Activated CD4-positive, alpha-beta T cell treated with anti-CD3 and anti-CD28 coated beads, Interleukin-2, amount 10 ng/mL, durations not matched to agents 24 days and 14 days (primary cell): ENCODE measurements at regions not wholly inside any gene's neighbourhood (a gene's known extent, or its start where the extent isn't known, plus 50 kb on each side); places are given as distances from the start of the nearest gene placed in this dataset.

Experiments used
- DNase-seq: peaks from one replicate; pipeline ENCODE4 v3.0.0; 2022
- H3K27ac Mint-ChIP-seq: one replicate; pipeline ENCODE4 v1.8.0; 2022; ENCODE audit warnings: mild to moderate bottlenecking, mixed read lengths
- H3K27me3 Mint-ChIP-seq: one replicate; pipeline ENCODE4 v1.8.0; 2022; ENCODE audit warnings: mixed read lengths
- H3K36me3 Mint-ChIP-seq: one replicate; pipeline ENCODE4 v1.8.0; 2022; ENCODE audit warnings: low read depth, mild to moderate bottlenecking, mixed read lengths
- H3K4me1 Mint-ChIP-seq: one replicate; pipeline ENCODE4 v1.8.0; 2021; ENCODE audit warnings: mixed read lengths
- H3K4me3 Mint-ChIP-seq: one replicate; pipeline ENCODE4 v1.8.0; 2022; ENCODE audit warnings: mild to moderate bottlenecking, moderate library complexity, mixed read lengths
- H3K9me3 Mint-ChIP-seq: one replicate; pipeline ENCODE4 v1.8.0; 2021; ENCODE audit warnings: mixed read lengths
- intact Hi-C: fragments of 100-400 bp; cut with micrococcal nuclease; formaldehyde crosslinking; loops from one replicate; pipeline ENCODE4 v1.15.1; 2023

DNA sequence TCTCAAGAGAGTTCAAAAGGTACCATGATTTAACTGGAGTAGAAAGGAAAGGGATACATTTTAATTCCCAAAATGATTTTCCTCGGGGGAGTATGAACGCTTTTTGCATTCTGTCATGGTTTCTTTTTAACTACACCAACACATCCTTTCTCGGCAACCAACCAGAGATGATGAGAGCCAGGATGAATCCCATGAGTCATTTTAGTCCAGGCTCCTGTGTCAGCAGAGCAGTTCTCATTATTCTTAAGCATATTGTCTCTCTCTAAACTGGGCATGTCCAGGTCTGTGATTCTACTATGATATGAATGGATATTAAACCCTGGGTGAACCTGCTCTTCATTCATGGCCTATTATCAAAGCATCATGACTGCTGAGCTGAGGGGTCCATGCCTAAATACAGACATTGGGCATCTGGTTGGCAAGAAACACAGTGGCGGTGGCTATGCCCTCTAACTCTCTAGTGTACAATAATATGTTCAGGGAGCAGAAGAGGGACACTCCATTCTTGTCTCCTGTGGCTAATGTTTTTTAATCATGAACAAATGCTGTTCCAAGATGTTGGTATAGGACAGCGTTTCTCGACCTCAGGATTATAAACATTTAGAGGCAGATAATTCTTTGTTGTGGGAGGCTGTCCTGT lies 124.3 kb upstream of the ESRRG start:
- Mint-ChIP-seq H3K27me3 (no peaks in the 10 kb centered on the region), H3K4me1 (no peaks in the 10 kb centered on the region), H3K27ac (no peak overlapping the region), H3K36me3 (no peaks in the 10 kb centered on the region), H3K9me3 (no peaks in the 10 kb centered on the region), H3K4me3 (no peak overlapping the region)
- no peak for DNase-seq
- intact Hi-C loops, result no loop called here

DNA sequence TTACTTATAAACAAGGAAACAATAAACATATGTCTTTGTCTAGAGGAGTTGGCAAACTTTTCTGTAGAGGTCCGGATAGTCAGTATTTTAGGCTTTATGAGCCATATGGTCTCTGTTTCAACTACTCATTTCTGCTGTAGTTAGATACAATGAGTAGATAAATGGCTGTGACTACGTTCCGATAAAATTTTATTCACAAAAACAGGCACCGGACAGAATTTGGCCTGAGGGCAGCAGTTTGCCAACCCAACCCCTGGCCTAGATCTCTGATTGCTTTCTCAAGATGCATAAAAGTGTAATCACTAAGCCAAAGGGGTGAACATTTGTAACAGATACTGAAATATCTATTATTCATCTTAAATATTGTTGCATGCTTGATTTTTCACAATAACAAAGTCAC lies 123.1 kb upstream of the ESRRG start:
- Mint-ChIP-seq H3K4me3 (no peak overlapping the region), H3K36me3 (no peaks in the 10 kb centered on the region), H3K4me1 (no peaks in the 10 kb centered on the region), H3K27me3 (no peaks in the 10 kb centered on the region), H3K9me3 (no peaks in the 10 kb centered on the region), H3K27ac (no peak overlapping the region)
- intact Hi-C loops, result no loop called here
- DNase-seq, result no peak

DNA sequence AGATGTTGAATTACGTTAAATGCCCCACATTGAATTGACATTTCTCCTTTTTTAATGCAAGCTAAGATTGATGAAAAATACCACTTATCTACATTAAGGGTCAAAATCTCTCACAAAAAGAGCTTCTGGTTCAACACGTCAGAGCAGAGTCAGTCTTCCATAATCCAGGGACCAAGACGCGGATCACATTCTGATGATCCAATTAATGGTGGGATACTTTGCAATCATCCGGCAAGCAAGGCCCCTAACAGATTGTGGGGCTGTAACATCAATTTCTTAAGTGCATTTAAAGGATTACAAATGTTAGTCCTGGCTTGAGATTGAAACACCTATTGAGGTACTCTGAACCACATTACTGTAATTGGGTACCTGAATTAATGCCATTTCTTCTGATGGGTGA lies 120.2 kb upstream of the ESRRG start:
- Mint-ChIP-seq H3K27ac (no peak overlapping the region), H3K4me3 (no peak overlapping the region), H3K36me3 (no peaks in the 10 kb centered on the region), H3K27me3 (no peaks in the 10 kb centered on the region), H3K9me3 (no peaks in the 10 kb centered on the region), H3K4me1 (no peaks in the 10 kb centered on the region)
- intact Hi-C loops, result no loop called here
- DNase-seq, result no peak

DNA sequence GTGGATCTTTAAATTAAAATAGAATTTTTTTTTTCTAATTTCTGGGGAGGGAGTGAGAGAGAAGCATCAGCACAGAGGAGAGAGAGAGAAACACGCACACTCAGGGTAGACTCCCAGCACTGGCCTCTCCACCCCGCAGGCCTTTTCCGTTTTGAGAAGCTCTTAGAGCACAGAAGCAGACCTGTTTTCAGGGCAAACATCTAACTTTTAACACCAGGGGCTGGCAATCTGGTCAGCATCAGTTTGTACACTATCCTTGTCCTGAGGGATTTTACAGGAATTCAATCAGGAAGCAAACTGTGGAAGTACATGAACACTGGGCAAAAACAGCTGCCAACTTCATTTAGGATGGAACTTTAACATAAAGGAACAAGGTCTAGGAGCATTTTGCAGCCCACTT lies 117.9 kb upstream of the ESRRG start:
- intact Hi-C loops, result no loop called here
- no peak overlapping the region for H3K27ac Mint-ChIP-seq
- H3K4me3 Mint-ChIP-seq, result no peak overlapping the region
- no peaks in the 10 kb centered on the region for H3K4me1 Mint-ChIP-seq
- H3K36me3 Mint-ChIP-seq, result no peaks in the 10 kb centered on the region
- H3K27me3 Mint-ChIP-seq, result no peaks in the 10 kb centered on the region
- DNase-seq, result no peak
- H3K9me3 Mint-ChIP-seq, result no peaks in the 10 kb centered on the region

DNA sequence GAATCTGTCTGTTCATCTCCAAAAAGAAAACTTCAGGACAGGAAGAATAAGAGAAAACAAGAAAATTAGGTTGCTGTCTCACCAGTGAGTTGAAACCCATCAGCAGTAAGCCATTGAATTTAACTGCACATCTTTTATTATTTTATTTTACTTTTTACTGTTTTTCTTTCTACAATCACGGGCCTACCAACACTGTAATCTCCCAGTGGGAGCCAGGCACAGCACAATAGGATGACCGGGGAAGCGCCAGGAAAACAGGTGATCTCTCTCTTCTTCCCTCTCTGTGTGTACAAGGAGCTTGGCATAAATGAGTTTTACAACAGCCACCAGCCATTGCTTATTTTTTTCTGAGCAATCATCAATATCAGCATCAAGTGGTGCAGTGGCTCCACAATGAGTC lies 113.1 kb upstream of the ESRRG start:
- H3K27me3 Mint-ChIP-seq, result no peaks in the 10 kb centered on the region
- no peak overlapping the region for H3K27ac Mint-ChIP-seq
- no peaks in the 10 kb centered on the region for H3K4me1 Mint-ChIP-seq
- no peaks in the 10 kb centered on the region for H3K9me3 Mint-ChIP-seq
- H3K36me3 Mint-ChIP-seq, result no peaks in the 10 kb centered on the region
- no peak for DNase-seq
- H3K4me3 Mint-ChIP-seq, result no peak overlapping the region
- intact Hi-C loops, result no loop called here

DNA sequence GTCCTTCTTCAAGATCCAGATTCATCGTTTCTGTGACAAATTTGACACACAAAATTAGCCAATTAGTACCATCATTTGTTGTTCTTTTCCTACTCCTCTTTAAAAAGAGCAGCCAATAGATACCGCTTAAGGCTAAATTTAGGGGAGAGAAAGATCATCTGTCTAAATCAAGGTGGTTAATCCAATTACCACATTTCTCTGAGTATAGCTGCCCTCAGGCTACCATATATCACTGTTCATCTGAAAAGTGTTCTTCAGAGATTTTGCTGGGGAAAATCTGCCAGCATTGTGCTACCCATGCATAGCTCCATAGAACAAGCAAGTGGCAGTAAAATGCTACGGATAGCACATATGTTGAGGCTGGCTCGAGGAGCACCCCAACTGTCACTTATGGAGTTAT lies 110.3 kb upstream of the ESRRG start:
- no peaks in the 10 kb centered on the region for H3K27me3 Mint-ChIP-seq
- H3K27ac Mint-ChIP-seq, result no peak overlapping the region
- no peak overlapping the region for H3K4me3 Mint-ChIP-seq
- H3K36me3 Mint-ChIP-seq, result no peaks in the 10 kb centered on the region
- no peak for DNase-seq
- no peaks in the 10 kb centered on the region for H3K4me1 Mint-ChIP-seq
- intact Hi-C loops, result no loop called here
- H3K9me3 Mint-ChIP-seq, result no peaks in the 10 kb centered on the region

DNA sequence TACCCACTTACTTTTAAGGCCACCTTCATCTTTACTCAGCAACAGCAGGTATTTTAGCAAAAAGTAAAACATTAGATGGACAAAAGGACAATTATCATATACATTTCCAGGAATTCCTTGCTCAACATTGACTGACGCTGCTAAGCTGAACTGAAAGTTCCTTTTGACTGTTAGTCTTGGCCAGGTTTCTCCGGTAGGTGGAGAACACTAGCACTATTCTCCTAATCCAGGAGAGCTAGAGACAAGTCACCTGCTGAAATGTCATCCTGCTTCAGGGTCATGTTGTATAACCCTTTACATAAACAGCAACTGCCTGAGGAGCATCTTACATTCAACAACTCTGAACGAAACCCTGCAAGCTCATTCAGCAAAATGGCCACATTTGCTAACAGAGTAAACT lies 109.0 kb upstream of the ESRRG start:
- no peaks in the 10 kb centered on the region for H3K9me3 Mint-ChIP-seq
- no peaks in the 10 kb centered on the region for H3K27me3 Mint-ChIP-seq
- H3K36me3 Mint-ChIP-seq, result no peaks in the 10 kb centered on the region
- intact Hi-C loops, result no loop called here
- H3K4me1 Mint-ChIP-seq, result no peaks in the 10 kb centered on the region
- no peak for DNase-seq
- H3K4me3 Mint-ChIP-seq, result no peak overlapping the region
- no peak overlapping the region for H3K27ac Mint-ChIP-seq

DNA sequence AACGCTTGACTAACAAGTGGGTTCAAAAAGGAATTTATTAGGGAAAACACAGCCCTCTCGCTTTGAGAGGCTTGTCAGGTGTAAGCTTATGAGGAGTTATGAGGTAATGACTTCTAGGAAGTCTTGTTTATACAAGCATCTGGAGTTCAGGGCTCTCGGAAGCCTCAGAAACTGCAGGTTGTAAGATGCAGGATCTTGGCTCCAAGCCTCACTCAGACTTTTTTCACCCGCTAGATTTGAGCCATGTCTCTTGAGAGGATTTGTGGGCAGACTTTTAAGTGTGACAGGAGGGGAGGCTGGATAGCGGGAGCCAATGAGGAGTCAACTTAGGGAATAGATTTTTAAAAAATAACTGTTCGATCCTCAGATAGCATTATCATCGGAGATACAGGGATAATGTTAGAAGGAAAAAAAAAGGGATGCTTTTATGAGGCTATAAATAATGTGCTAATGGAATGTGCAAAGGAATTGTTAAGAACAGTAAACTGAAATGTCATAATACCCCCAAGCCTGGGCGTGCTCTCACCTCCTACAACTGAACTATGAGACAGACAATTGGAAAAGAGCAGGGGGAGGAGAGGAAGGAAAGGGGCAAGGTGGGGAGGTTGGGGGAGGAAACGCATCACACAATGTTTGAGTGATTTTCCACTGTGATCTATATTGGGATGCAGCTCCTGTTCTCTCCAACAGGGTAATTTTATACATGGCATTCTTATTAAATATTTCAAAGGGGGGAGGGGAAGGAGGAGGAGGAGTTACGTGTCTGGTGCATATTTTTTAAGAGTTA lies 107.4 kb upstream of the ESRRG start:
- Mint-ChIP-seq H3K27ac (no peak overlapping the region), H3K36me3 (no peaks in the 10 kb centered on the region), H3K9me3 (no peaks in the 10 kb centered on the region), H3K4me1 (no peaks in the 10 kb centered on the region), H3K4me3 (no peak overlapping the region), H3K27me3 (no peaks in the 10 kb centered on the region)
- DNase-seq, result no peak
- intact Hi-C loops, result no loop called here

DNA sequence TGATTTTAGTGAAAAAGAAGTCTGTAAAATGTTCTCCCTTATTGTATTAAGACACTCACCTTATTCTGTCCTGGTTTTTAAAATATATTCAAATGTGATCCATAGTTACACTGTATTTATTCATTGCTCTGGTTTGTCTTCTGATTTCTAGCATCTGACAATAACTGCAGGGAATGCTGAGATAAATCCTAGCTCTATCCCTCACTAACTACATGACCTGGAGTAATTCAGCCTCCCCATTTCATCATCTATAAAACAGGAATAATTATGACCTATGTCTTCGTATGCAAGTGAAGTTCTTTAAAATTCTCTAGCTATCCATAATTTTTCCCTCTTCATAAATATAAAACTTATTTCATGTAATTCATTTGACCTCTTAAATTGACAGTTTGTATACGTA lies 104.0 kb upstream of the ESRRG start:
- Mint-ChIP-seq H3K9me3 (no peaks in the 10 kb centered on the region), H3K27me3 (no peaks in the 10 kb centered on the region), H3K4me1 (no peaks in the 10 kb centered on the region), H3K4me3 (no peak overlapping the region), H3K36me3 (no peaks in the 10 kb centered on the region), H3K27ac (no peak overlapping the region)
- intact Hi-C loops, result no loop called here
- no peak for DNase-seq

DNA sequence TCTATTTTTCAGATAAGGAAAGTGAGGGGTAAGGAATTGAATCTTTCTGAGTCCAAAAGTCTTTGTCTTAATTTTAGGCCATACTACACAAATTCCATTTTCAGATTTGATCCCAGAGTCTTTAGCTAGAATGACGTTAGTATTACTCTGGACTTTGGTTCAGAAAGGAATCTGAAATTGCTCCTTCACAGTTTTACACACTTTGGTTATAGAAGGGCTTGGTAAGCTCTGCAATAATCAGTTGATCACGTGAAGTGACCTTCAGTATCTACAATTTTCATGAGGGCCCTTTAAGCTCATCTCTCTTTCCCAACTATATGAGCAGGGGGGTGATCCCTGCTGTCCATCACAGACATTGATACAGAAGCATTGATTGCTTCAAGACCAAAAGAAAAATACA lies 103.4 kb upstream of the ESRRG start:
- Mint-ChIP-seq H3K4me3 (no peak overlapping the region), H3K4me1 (no peaks in the 10 kb centered on the region), H3K27me3 (no peaks in the 10 kb centered on the region), H3K36me3 (no peaks in the 10 kb centered on the region), H3K27ac (no peak overlapping the region), H3K9me3 (peaks cover 2% of the 10 kb centered on the region)
- no peak for DNase-seq
- intact Hi-C loops, result no loop called here

DNA sequence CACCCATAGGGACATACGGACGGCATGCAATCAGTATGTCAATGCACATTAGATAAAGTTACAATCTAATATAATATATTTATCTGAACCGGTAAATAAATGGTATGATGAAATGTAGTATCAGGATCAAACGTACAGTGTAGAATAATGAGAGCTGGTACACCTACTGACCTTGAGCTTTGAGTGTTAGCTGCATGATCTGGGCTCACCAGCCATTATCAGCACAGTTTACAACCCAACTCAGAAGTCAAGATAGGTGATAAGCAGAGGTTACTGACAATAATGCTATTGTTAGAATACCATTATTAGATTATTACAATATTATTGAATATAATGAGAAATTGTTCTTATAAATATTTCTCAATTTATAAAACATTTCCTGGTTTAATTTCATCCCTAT lies 103.0 kb upstream of the ESRRG start:
- no peaks in the 10 kb centered on the region for H3K27me3 Mint-ChIP-seq
- no peak overlapping the region for H3K27ac Mint-ChIP-seq
- no peaks in the 10 kb centered on the region for H3K36me3 Mint-ChIP-seq
- intact Hi-C loops, result no loop called here
- no peak for DNase-seq
- H3K9me3 Mint-ChIP-seq, result peaks cover 3% of the 10 kb centered on the region
- no peaks in the 10 kb centered on the region for H3K4me1 Mint-ChIP-seq
- H3K4me3 Mint-ChIP-seq, result no peak overlapping the region

DNA sequence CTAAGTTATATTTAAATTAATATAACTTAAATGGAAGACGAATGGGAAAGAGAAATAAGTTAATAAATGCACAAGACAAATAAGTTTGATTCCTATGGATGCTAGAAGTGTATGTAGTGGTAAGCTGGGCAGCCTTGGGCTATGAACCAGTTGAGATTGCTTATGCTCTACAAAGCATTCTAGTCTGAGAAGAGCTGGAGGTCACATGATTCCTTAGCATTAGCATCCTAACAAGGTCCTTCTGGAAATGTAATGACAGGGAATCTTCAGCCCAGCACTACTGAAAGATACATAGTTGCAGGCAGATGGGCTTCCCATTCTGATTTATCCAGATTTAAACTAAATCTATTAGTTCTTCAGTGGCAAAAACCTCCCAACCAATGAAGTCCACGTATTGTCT lies 102.3 kb upstream of the ESRRG start:
- H3K27ac Mint-ChIP-seq, result no peak overlapping the region
- H3K27me3 Mint-ChIP-seq, result no peaks in the 10 kb centered on the region
- intact Hi-C loops, result no loop called here
- H3K4me3 Mint-ChIP-seq, result no peak overlapping the region
- H3K4me1 Mint-ChIP-seq, result no peaks in the 10 kb centered on the region
- peaks cover 3% of the 10 kb centered on the region for H3K9me3 Mint-ChIP-seq
- H3K36me3 Mint-ChIP-seq, result no peaks in the 10 kb centered on the region
- no peak for DNase-seq

DNA sequence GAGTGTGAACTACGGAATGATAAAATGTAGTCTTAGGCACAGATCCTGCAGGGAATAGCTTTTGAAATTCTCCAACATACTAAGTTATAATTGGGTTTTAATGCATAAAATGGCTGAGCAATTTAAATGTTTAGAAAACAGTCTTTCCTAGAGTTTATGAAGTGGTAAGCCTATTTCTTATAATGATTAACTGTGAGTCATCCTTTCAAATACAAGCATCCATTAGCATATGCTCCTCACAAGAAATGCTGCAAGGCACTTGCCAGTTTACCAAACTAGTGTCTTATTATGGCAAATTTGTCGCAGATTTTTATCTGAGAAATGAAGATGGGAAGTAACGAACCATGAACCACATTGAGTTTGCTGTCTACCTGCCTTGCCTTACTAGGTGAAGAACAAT lies 101.3 kb upstream of the ESRRG start:
- no peak for DNase-seq
- Mint-ChIP-seq H3K27ac (no peak overlapping the region), H3K4me1 (no peaks in the 10 kb centered on the region), H3K27me3 (no peaks in the 10 kb centered on the region), H3K9me3 (peaks cover 3% of the 10 kb centered on the region), H3K4me3 (no peak overlapping the region), H3K36me3 (no peaks in the 10 kb centered on the region)
- intact Hi-C loops, result no loop called here

DNA sequence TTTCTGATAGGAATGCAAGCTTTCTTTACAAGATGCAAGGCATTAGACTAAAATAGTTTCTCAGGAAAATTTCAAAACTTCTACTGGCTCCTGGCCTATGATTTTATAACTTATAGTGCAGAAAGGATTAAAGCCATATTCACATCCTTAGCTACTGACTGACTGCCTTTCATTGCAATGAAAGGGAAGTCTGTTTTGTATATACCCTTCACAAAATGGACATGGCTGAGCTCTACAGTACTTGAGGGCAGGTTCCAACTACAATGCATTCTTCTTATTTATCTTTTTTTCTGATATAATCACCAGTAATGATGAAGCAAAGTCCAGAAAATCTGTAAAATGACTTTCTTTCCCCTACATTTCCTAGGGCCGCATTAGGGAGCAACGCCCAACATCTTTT lies 100.5 kb upstream of the ESRRG start:
- intact Hi-C loops, result no loop called here
- Mint-ChIP-seq H3K9me3 (peaks cover 3% of the 10 kb centered on the region), H3K27ac (no peak overlapping the region), H3K4me3 (no peak overlapping the region), H3K36me3 (no peaks in the 10 kb centered on the region), H3K4me1 (no peaks in the 10 kb centered on the region), H3K27me3 (no peaks in the 10 kb centered on the region)
- no peak for DNase-seq

DNA sequence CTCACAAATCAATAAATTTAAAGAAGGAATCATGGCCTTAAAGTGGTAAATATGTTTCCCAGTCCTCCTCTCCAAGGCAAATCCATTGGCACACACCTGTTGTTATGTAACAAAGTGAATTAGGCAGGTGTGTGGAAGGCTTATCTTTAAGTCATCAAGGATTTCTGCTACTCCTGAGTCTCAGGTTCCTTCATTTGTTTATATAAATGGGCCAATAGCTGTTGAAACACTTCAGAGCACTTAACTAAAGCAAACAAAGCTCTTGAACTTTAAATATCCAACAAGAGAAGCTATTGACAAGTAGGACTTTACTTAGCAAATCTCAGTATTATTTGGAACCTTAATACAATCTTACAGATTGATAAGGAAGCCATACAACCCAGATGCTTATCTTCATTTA lies 99.3 kb upstream of the ESRRG start:
- DNase-seq, result no peak
- H3K27ac Mint-ChIP-seq, result no peak overlapping the region
- intact Hi-C loops, result no loop called here
- H3K4me3 Mint-ChIP-seq, result no peak overlapping the region
- no peaks in the 10 kb centered on the region for H3K27me3 Mint-ChIP-seq
- H3K9me3 Mint-ChIP-seq, result peaks cover 3% of the 10 kb centered on the region
- H3K36me3 Mint-ChIP-seq, result no peaks in the 10 kb centered on the region
- H3K4me1 Mint-ChIP-seq, result no peaks in the 10 kb centered on the region
